Liver (tissue), 3 donors: ENCODE measurements at regions not wholly inside any gene's neighbourhood (a gene's known extent, or its start where the extent isn't known, plus 50 kb on each side); places are given as distances from the start of the nearest gene placed in this dataset.
A peak's percentile ranks its signal among the peaks of the same experiment; 100 is the strongest.

ENCODE experiments used
- ATF3 ChIP-seq: IDR thresholded peaks from 2 replicates; pipeline ENCODE4 v1.6.1; 2016; ENCODE audit warnings: antibody characterized with exemption
- CTCF ChIP-seq: fragments of 150-350 bp; IDR thresholded peaks from 2 replicates; pipeline ENCODE4 v1.5.1; 2017; ENCODE audit warnings: improper control_type of control experiment, low read depth, low read length; ENCODE audit not compliant: missing input control
- EGR1 ChIP-seq, 2 donors: IDR thresholded peaks; 2 replicates each; pipeline ENCODE4 v1.6.1; 2016 to 2018; ENCODE audit warnings: antibody characterized with exemption in 2 of 2, low read depth in 2 of 2
- GABPA ChIP-seq, 2 donors: IDR thresholded peaks in 1 of 2; conservative IDR thresholded peaks in 1 of 2; 2 replicates each; pipeline ENCODE4 v1.6.1; 2016; ENCODE audit warnings: antibody characterized with exemption in 2 of 2, mild to moderate bottlenecking in 1 of 2, moderate library complexity in 1 of 2
- JUND ChIP-seq, 2 donors: IDR thresholded peaks; 2 replicates each; pipeline ENCODE4 v1.6.1; 2016; ENCODE audit warnings: antibody characterized with exemption in 2 of 2
- MAX ChIP-seq: IDR thresholded peaks from 2 replicates; pipeline ENCODE4 v1.6.1; 2016; ENCODE audit warnings: antibody characterized with exemption
- RAD21 ChIP-seq, 2 donors: IDR thresholded peaks; 2 replicates each; pipeline ENCODE4 v1.6.1; 2016; ENCODE audit warnings: antibody characterized with exemption in 2 of 2, mild to moderate bottlenecking in 2 of 2
- REST ChIP-seq: IDR thresholded peaks from 2 replicates; pipeline ENCODE4 v1.6.1; 2016; ENCODE audit warnings: antibody characterized with exemption, mild to moderate bottlenecking
- TAF1 ChIP-seq: conservative IDR thresholded peaks from 2 replicates; pipeline ENCODE4 v1.6.1; 2016; ENCODE audit warnings: antibody characterized with exemption, mild to moderate bottlenecking
- YY1 ChIP-seq: IDR thresholded peaks from 2 replicates; pipeline ENCODE4 v1.6.1; 2016; ENCODE audit warnings: antibody characterized with exemption, mild to moderate bottlenecking
- donor health status: healthy.
- donor health status: healthy.

- TF ChIP-seq CTCF = peak; percentile 40
- no peak for TF ChIP-seq REST
- TF ChIP-seq GABPA (IDR thresholded peaks at IDR 0.05 in 1 of 2, conservative IDR thresholded peaks at IDR 0.05 in 1 of 2) = no peak
- TF ChIP-seq EGR1 (IDR thresholded peaks at IDR 0.05; ENCODE audit: low read depth in 2 of 2) = no peak
- peak; percentile 77 to 85 for TF ChIP-seq RAD21 (IDR thresholded peaks at IDR 0.05)
- no peak for TF ChIP-seq YY1
- TF ChIP-seq ATF3 = no peak
- TF ChIP-seq TAF1 = no peak
- no peak for TF ChIP-seq MAX
- no peak for TF ChIP-seq JUND (IDR thresholded peaks at IDR 0.05)
Measured at GRCh38 chrX:146456058-146456457, 353.5 kb upstream of the CXorf51B start.
